HL-60 (cell line): ENCODE measurements at regions not wholly inside any gene's neighbourhood (a gene's known extent, or its start where the extent isn't known, plus 50 kb on each side); places are given as distances from the start of the nearest gene placed in this dataset.

Experiments used
- DNase-seq, 2 experiments: peaks; one replicate each; pipeline ENCODE4 v3.0.0-alpha.2; 2010 to 2020; ENCODE audit warnings: low read depth in 1 of 2, low spot score in 1 of 2
- H3K27ac ChIP-seq: fragments of 250-450 bp; sonication (Bioruptor Pico); replicated peaks from 2 replicates; pipeline ENCODE4 v1.5.1; 2020; ENCODE audit warnings: mild to moderate bottlenecking, moderate library complexity
- H3K27me3 ChIP-seq: fragments of 250-450 bp; sonication (Bioruptor Pico); 2 replicates; pipeline ENCODE4 v1.5.1; 2021; ENCODE audit warnings: mild to moderate bottlenecking, moderate library complexity; ENCODE audit not compliant: insufficient read depth, poor library complexity, severe bottlenecking
- H3K4me3 ChIP-seq: replicated peaks from 2 replicates; pipeline ENCODE4 v1.5.1; 2011; ENCODE audit warnings: mild to moderate bottlenecking, control low read depth, low read length; ENCODE audit not compliant: insufficient read depth
- GABPA ChIP-seq: IDR thresholded peaks from 2 replicates; pipeline ENCODE4 v1.6.1; 2012; ENCODE audit warnings: low read depth
- POLR2AphosphoS5 ChIP-seq: IDR thresholded peaks from 2 replicates; pipeline ENCODE4 v1.6.1; 2012; ENCODE audit warnings: low read depth
- REST ChIP-seq: IDR thresholded peaks from 2 replicates; pipeline ENCODE4 v1.6.1; 2012; ENCODE audit warnings: low read depth; ENCODE audit not compliant: insufficient replicate concordance
- SPI1 ChIP-seq: IDR thresholded peaks from 2 replicates; pipeline ENCODE4 v1.6.1; 2012; ENCODE audit warnings: low read depth, mild to moderate bottlenecking, borderline replicate concordance
- TF ChIP-seq, protein P1 (sequence below): IDR thresholded peaks from one replicate; pipeline ENCODE4 v1.5.1; 2011; ENCODE audit warnings: low read length, control low read depth, inconsistent platforms; ENCODE audit not compliant: insufficient read depth

- TF ChIP-seq, protein P1, sequence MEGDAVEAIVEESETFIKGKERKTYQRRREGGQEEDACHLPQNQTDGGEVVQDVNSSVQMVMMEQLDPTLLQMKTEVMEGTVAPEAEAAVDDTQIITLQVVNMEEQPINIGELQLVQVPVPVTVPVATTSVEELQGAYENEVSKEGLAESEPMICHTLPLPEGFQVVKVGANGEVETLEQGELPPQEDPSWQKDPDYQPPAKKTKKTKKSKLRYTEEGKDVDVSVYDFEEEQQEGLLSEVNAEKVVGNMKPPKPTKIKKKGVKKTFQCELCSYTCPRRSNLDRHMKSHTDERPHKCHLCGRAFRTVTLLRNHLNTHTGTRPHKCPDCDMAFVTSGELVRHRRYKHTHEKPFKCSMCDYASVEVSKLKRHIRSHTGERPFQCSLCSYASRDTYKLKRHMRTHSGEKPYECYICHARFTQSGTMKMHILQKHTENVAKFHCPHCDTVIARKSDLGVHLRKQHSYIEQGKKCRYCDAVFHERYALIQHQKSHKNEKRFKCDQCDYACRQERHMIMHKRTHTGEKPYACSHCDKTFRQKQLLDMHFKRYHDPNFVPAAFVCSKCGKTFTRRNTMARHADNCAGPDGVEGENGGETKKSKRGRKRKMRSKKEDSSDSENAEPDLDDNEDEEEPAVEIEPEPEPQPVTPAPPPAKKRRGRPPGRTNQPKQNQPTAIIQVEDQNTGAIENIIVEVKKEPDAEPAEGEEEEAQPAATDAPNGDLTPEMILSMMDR, result no peak
- TF ChIP-seq POLR2AphosphoS5, result no peak
- no peak for TF ChIP-seq GABPA
- TF ChIP-seq REST, result no peak
- no peak for TF ChIP-seq SPI1
- DNase-seq, result no peak
These were observed 212.9 kb upstream of the SEMA3E start for GRCh38 chr7:83861876-83862275.

GRCh38 chr7:83859827-83860226 is 210.9 kb upstream of the SEMA3E start:
- H3K27me3 ChIP-seq, result no peaks in the 10 kb centered on the region
- H3K27ac ChIP-seq, result no peak overlapping the region
- DNase-seq, result no peak
- H3K4me3 ChIP-seq, result no peak overlapping the region
- no peak for TF ChIP-seq POLR2AphosphoS5
- TF ChIP-seq SPI1, result no peak

More at GRCh38 chr7:83861876-83862275, 212.9 kb upstream of the SEMA3E start:
- no peaks in the 10 kb centered on the region for H3K27me3 ChIP-seq
- H3K27ac ChIP-seq, result no peak overlapping the region
- H3K4me3 ChIP-seq, result no peak overlapping the region

GRCh38 chr7:83857691-83858090 is 208.8 kb upstream of the SEMA3E start:
- no peak overlapping the region for H3K4me3 ChIP-seq
- no peak for DNase-seq
- TF ChIP-seq SPI1 (no peak), POLR2AphosphoS5 (no peak), GABPA (no peak), REST (no peak)
- TF ChIP-seq, protein P1, result no peak

GRCh38 chr7:83856094-83856493 is 207.2 kb upstream of the SEMA3E start:
- TF ChIP-seq SPI1 (no peak), REST (no peak), GABPA (no peak), POLR2AphosphoS5 (no peak)
- TF ChIP-seq, protein P1, result no peak
- Histone ChIP-seq H3K27ac (no peak overlapping the region), H3K27me3 (no peaks in the 10 kb centered on the region), H3K4me3 (no peak overlapping the region)
- DNase-seq, result no peak

More at GRCh38 chr7:83857691-83858090, 208.8 kb upstream of the SEMA3E start:
- Histone ChIP-seq H3K27ac (no peak overlapping the region), H3K27me3 (no peaks in the 10 kb centered on the region)
